Trophoblast cell (in vitro differentiated cells and primary cell): ENCODE measurements at regions not wholly inside any gene's neighbourhood (a gene's known extent, or its start where the extent isn't known, plus 50 kb on each side); places are given as distances from the start of the nearest gene placed in this dataset.
A peak's percentile ranks its signal among the peaks of the same experiment; 100 is the strongest.

Experiments used
- DNase-seq, 2 donors: peaks; one replicate each; pipeline ENCODE4 v3.0.0-alpha.2; 2016
- H2AFZ ChIP-seq: 2 replicates; pipeline ENCODE4 v1.6.1; 2013; ENCODE audit warnings: low read length, moderate library complexity, mild to moderate bottlenecking; ENCODE audit not compliant: insufficient read depth, poor library complexity
- H2AK5ac ChIP-seq: 2 replicates; pipeline ENCODE4 v1.6.1; 2013; ENCODE audit warnings: mild to moderate bottlenecking, low read length
- H2BK120ac ChIP-seq: 2 replicates; pipeline ENCODE4 v1.6.1; 2013; ENCODE audit warnings: low read length, mild to moderate bottlenecking, moderate library complexity; ENCODE audit not compliant: insufficient read depth, poor library complexity
- H2BK12ac ChIP-seq: 2 replicates; pipeline ENCODE4 v1.6.1; 2013; ENCODE audit warnings: mild to moderate bottlenecking, low read length, moderate library complexity
- H2BK5ac ChIP-seq: 2 replicates; pipeline ENCODE4 v1.6.1; 2013; ENCODE audit warnings: low read length, low read depth, moderate library complexity, mild to moderate bottlenecking; ENCODE audit not compliant: poor library complexity
- H3K14ac ChIP-seq: 2 replicates; pipeline ENCODE4 v1.6.1; 2013; ENCODE audit warnings: mild to moderate bottlenecking, low read length
- H3K18ac ChIP-seq: 2 replicates; pipeline ENCODE4 v1.6.1; 2013; ENCODE audit warnings: mild to moderate bottlenecking, low read length
- H3K23ac ChIP-seq: 2 replicates; pipeline ENCODE4 v1.6.1; 2013; ENCODE audit warnings: low read length
- H3K27ac ChIP-seq: 2 replicates; pipeline ENCODE4 v1.5.1; 2013; ENCODE audit warnings: low read depth, mild to moderate bottlenecking, inconsistent platforms, low read length, moderate library complexity
- H3K27me3 ChIP-seq: 2 replicates; pipeline ENCODE4 v1.6.1; 2013; ENCODE audit warnings: inconsistent platforms, mild to moderate bottlenecking, low read length, moderate library complexity; ENCODE audit not compliant: insufficient read depth
- H3K36me3 ChIP-seq, 2 experiments: 1 replicate in 1 of 2; 2 replicates in 1 of 2; pipeline ENCODE4 v1.6.1; 2013; ENCODE audit warnings: low read length in 2 of 2, mild to moderate bottlenecking in 2 of 2, moderate library complexity in 1 of 2; ENCODE audit not compliant: insufficient read depth in 2 of 2, control insufficient read depth in 1 of 2
- H3K4ac ChIP-seq: 2 replicates; pipeline ENCODE4 v1.6.1; 2013; ENCODE audit warnings: low read depth, mild to moderate bottlenecking, low read length, moderate library complexity
- H3K4me1 ChIP-seq, 2 experiments: 1 replicate in 1 of 2; 2 replicates in 1 of 2; pipeline ENCODE4 v1.6.1; 2013; ENCODE audit warnings: low read length in 2 of 2, mild to moderate bottlenecking in 2 of 2, moderate library complexity in 1 of 2; ENCODE audit not compliant: insufficient read depth in 2 of 2, control insufficient read depth in 1 of 2
- H3K4me2 ChIP-seq: 2 replicates; pipeline ENCODE4 v1.6.1; 2013; ENCODE audit warnings: inconsistent platforms, mild to moderate bottlenecking, low read length, moderate library complexity
- H3K4me3 ChIP-seq: 2 replicates; pipeline ENCODE4 v1.5.1; 2013; ENCODE audit warnings: mild to moderate bottlenecking, low read depth, low read length, inconsistent platforms
- H3K79me1 ChIP-seq: one replicate; pipeline ENCODE4 v1.6.1; 2013; ENCODE audit warnings: low read length
- H3K79me2 ChIP-seq: 2 replicates; pipeline ENCODE4 v1.6.1; 2013; ENCODE audit warnings: low read length, mild to moderate bottlenecking; ENCODE audit not compliant: control insufficient read depth, insufficient read depth, poor library complexity
- H3K9ac ChIP-seq: 2 replicates; pipeline ENCODE4 v1.6.1; 2013; ENCODE audit warnings: mild to moderate bottlenecking, low read length
- H3K9me3 ChIP-seq: 2 replicates; pipeline ENCODE4 v1.6.1; 2013; ENCODE audit warnings: low read depth, mild to moderate bottlenecking, control low read depth, inconsistent platforms, low read length; ENCODE audit not compliant: insufficient read depth
- H4K12ac ChIP-seq: 2 replicates; pipeline ENCODE4 v1.6.1; 2013; ENCODE audit warnings: low read depth, mild to moderate bottlenecking, low read length, moderate library complexity
- H4K8ac ChIP-seq: 2 replicates; pipeline ENCODE4 v1.6.1; 2013; ENCODE audit warnings: low read depth, mild to moderate bottlenecking, low read length, moderate library complexity
- H4K91ac ChIP-seq: one replicate; pipeline ENCODE4 v1.6.1; 2013; ENCODE audit warnings: low read depth, mild to moderate bottlenecking, low read length, moderate library complexity
- WGBS: extraction: QIAGEN DNeasy Blood & Tissue Kit; methylation state at CpG from one replicate; pipeline ENCODE4 v1.1.7; 2013; ENCODE audit warnings: missing lambda C conversion rate; ENCODE audit not compliant: insufficient read length, insufficient coverage; ENCODE audit errors: extremely low coverage; 5-methylcytosine and 5-hydroxymethylcytosine counted together

- H3K4me1 ChIP-seq: no peaks in the 10 kb centered on the region
- WGBS: no CpG with 5 or more reads among the region's 2 CpGs
- H4K8ac ChIP-seq: no peak overlapping the region
- H3K27me3 ChIP-seq: no peaks in the 10 kb centered on the region
- H3K4ac ChIP-seq: no peak overlapping the region
- no peak overlapping the region for H3K9ac ChIP-seq
- no peaks in the 10 kb centered on the region for H3K79me2 ChIP-seq
- no peak overlapping the region for H3K27ac ChIP-seq
- no peak overlapping the region for H3K4me2 ChIP-seq
- H3K18ac ChIP-seq: no peak overlapping the region
- H3K36me3 ChIP-seq: no peaks in the 10 kb centered on the region
- no peak overlapping the region for H2BK12ac ChIP-seq
- no peak overlapping the region for H2AK5ac ChIP-seq
- H2AFZ ChIP-seq: no peak overlapping the region
- H3K79me1 ChIP-seq: no peaks in the 10 kb centered on the region
- no peak overlapping the region for H3K14ac ChIP-seq
- H3K4me3 ChIP-seq: no peak overlapping the region
- H4K91ac ChIP-seq: no peak overlapping the region
- no peak overlapping the region for H2BK120ac ChIP-seq
- no peak overlapping the region for H3K23ac ChIP-seq
- H4K12ac ChIP-seq: no peak overlapping the region
- no peak overlapping the region for H2BK5ac ChIP-seq
- no peaks in the 10 kb centered on the region for H3K9me3 ChIP-seq
- DNase-seq: no peak
Measured at GRCh38 chr3:36097209-36097608, 283.1 kb upstream of the STAC start.

GRCh38 chr3:36114353-36114752 is 266.0 kb upstream of the STAC start:
- H3K27ac ChIP-seq: no peak overlapping the region
- no peak overlapping the region for H3K23ac ChIP-seq
- no peak for DNase-seq
- H4K8ac ChIP-seq: no peak overlapping the region
- no peak overlapping the region for H2BK12ac ChIP-seq
- H3K4me3 ChIP-seq: no peak overlapping the region
- H3K4me1 ChIP-seq: no peaks in the 10 kb centered on the region
- H2BK5ac ChIP-seq: no peak overlapping the region
- H4K91ac ChIP-seq: no peak overlapping the region
- H3K9ac ChIP-seq: no peak overlapping the region
- no peak overlapping the region for H2AFZ ChIP-seq
- no peak overlapping the region for H4K12ac ChIP-seq
- no peak overlapping the region for H3K4ac ChIP-seq
- no peak overlapping the region for H3K4me2 ChIP-seq
- no peaks in the 10 kb centered on the region for H3K9me3 ChIP-seq
- H3K79me2 ChIP-seq: no peaks in the 10 kb centered on the region
- H3K14ac ChIP-seq: no peak overlapping the region
- no peaks in the 10 kb centered on the region for H3K79me1 ChIP-seq
- no peak overlapping the region for H3K18ac ChIP-seq
- H2BK120ac ChIP-seq: no peak overlapping the region
- H3K27me3 ChIP-seq: no peaks in the 10 kb centered on the region
- H2AK5ac ChIP-seq: no peak overlapping the region
- no peaks in the 10 kb centered on the region for H3K36me3 ChIP-seq

- Histone ChIP-seq H4K91ac (no peak overlapping the region), H3K14ac (no peak overlapping the region), H3K4ac (no peak overlapping the region), H3K36me3 (no peaks in the 10 kb centered on the region), H2BK5ac (no peak overlapping the region), H3K4me1 (no peaks in the 10 kb centered on the region), H3K79me2 (no peaks in the 10 kb centered on the region), H3K9ac (no peak overlapping the region), H3K27ac (no peak overlapping the region), H2BK120ac (no peak overlapping the region), H2AK5ac (no peak overlapping the region), H4K12ac (no peak overlapping the region), H3K23ac (no peak overlapping the region), H4K8ac (no peak overlapping the region), H3K27me3 (no peaks in the 10 kb centered on the region), H3K9me3 (no peaks in the 10 kb centered on the region), H2AFZ (no peak overlapping the region), H3K4me2 (no peak overlapping the region), H3K4me3 (no peak overlapping the region), H2BK12ac (no peak overlapping the region), H3K79me1 (no peaks in the 10 kb centered on the region), H3K18ac (no peak overlapping the region)
- peak; percentile 38 to 64 for DNase-seq
- WGBS: no CpG with 5 or more reads among the region's 2 CpGs
Measured at GRCh38 chr3:36124118-36124796, 256.0 kb upstream of the STAC start.

GRCh38 chr3:36132214-36132613 is 248.1 kb upstream of the STAC start:
- Histone ChIP-seq H3K36me3 (peaks cover 0 to 2% of the 10 kb centered on the region in 2 experiments), H4K12ac (no peak overlapping the region), H3K4me3 (no peak overlapping the region), H4K91ac (no peak overlapping the region), H3K23ac (no peak overlapping the region), H2BK5ac (no peak overlapping the region), H3K79me1 (no peaks in the 10 kb centered on the region), H3K27ac (no peak overlapping the region), H2BK120ac (no peak overlapping the region), H3K4me2 (no peak overlapping the region), H2AK5ac (no peak overlapping the region), H2BK12ac (no peak overlapping the region), H3K79me2 (no peaks in the 10 kb centered on the region), H3K4ac (no peak overlapping the region), H4K8ac (no peak overlapping the region), H3K9me3 (no peaks in the 10 kb centered on the region), H3K14ac (no peak overlapping the region), H3K27me3 (no peaks in the 10 kb centered on the region), H3K9ac (no peak overlapping the region), H2AFZ (no peak overlapping the region), H3K4me1 (peaks cover 0 to 3% of the 10 kb centered on the region in 2 experiments), H3K18ac (no peak overlapping the region)
- DNase-seq: peak in 1 of 2 donors; percentile 16
- WGBS: no CpG with 5 or more reads among the region's 2 CpGs
